ENCODE measurements at regions not wholly inside any gene's neighbourhood (a gene's known extent, or its start where the extent isn't known, plus 50 kb on each side); places are given as distances from the start of the nearest gene placed in this dataset.

DNA sequence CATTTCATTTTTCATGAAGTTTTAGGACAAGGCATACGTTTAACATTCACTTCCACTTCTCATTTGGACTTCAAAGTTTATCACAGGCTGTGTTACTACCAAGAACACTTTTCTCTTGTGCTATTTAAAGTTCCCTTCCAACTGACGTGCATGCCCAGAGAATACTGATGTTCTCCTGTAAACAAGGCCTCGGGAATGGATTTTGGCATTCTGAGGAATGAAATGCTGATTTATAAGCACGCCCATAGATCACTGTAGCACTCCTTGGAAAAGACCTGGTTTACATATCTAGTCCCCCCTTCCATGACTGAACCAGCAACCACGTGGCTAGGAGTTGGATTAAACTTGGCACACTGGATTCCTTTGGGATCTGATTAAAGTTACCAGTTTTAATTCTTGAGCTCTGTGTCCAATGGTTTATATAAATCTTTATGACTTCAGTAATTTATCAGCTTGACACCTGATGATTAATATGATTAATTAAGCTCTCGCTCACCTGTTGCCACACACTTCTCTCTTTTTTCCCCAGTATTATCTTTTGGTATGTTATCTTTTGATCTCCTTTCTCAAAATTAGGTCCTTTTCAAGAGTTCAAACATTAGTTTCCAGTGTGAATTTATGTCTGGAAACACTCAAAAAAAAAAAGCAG lies 122.4 kb upstream of the HAND2 start:
- TF ChIP-seq CTCF (IDR thresholded peaks at IDR 0.05) (no peak), POLR2A (IDR thresholded peaks at IDR 0.05) (no peak)
- no peaks in the 10 kb centered on the region for H3K27me3 ChIP-seq
- H3K27ac ChIP-seq = no peak overlapping the region
- H3K9me3 ChIP-seq = no peaks in the 10 kb centered on the region
- 34% methylated on average over 6 of the region's 6 CpGs for WGBS (ENCODE audit: insufficient coverage, low coverage, low lambda C conversion rate, missing lambda C conversion rate)
- intact Hi-C loops (cut with DNase I) = no loop called here
- H3K4me3 ChIP-seq = no peak overlapping the region
- H3K4me1 ChIP-seq = no peaks in the 10 kb centered on the region
- no peak for DNase-seq
- no peaks in the 10 kb centered on the region for H3K36me3 ChIP-seq
- no peak for ATAC-seq

DNA sequence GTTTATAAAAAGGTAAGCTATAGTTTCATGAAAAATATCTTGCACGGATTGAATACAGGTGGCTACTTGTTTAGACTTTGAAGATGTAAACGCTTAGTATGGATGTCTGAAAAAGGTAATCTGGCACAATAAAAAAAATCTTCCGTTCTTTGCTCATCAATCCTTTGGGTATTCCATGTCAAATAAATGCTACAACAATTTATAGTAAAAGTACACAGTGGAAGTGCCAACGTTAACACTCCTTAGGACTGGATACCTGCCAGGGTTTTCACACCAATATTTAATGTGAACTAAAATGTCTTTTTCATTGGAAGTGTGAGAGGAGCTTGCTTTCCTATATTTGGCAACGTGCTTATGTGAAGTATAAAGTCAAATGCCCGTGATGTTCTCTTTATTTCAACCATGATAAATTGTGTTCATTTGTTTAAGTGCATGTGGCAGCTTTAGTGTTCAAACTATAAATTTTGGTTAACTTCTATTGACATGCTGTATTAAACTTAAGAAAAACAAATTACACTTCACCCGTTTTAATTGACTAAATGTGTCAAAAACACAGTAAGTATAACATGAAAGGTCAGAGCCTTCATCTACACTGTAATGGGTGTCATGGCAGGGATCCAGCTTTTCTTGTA lies 121.7 kb upstream of the HAND2 start:
- Histone ChIP-seq H3K4me3 (no peak overlapping the region), H3K27ac (no peak overlapping the region), H3K36me3 (no peaks in the 10 kb centered on the region), H3K4me1 (no peaks in the 10 kb centered on the region), H3K9me3 (no peaks in the 10 kb centered on the region), H3K27me3 (no peaks in the 10 kb centered on the region)
- intact Hi-C loops (cut with DNase I) = no loop called here
- ATAC-seq (no peak), DNase-seq (no peak)
- TF ChIP-seq POLR2A (IDR thresholded peaks at IDR 0.05) = no peak
- TF ChIP-seq CTCF (IDR thresholded peaks at IDR 0.05) = no peak
- WGBS (ENCODE audit: insufficient coverage, low coverage, low lambda C conversion rate, missing lambda C conversion rate) = 45% methylated on average over 7 of the region's 7 CpGs

- Histone ChIP-seq H3K9me3 (no peaks in the 10 kb centered on the region), H3K36me3 (no peaks in the 10 kb centered on the region), H3K4me3 (no peak overlapping the region), H3K27ac (no peak overlapping the region), H3K4me1 (no peaks in the 10 kb centered on the region), H3K27me3 (no peaks in the 10 kb centered on the region)
- TF ChIP-seq CTCF (IDR thresholded peaks at IDR 0.05) (no peak), POLR2A (IDR thresholded peaks at IDR 0.05) (no peak)
- intact Hi-C loops (cut with DNase I) = no loop called here
- WGBS (ENCODE audit: insufficient coverage, low coverage, low lambda C conversion rate, missing lambda C conversion rate) = 67% methylated on average over 4 of the region's 4 CpGs
- no peak for DNase-seq
- ATAC-seq = no peak
Measured at GRCh38 chr4:173647902-173648301, 117.9 kb upstream of the HAND2 start.

DNA sequence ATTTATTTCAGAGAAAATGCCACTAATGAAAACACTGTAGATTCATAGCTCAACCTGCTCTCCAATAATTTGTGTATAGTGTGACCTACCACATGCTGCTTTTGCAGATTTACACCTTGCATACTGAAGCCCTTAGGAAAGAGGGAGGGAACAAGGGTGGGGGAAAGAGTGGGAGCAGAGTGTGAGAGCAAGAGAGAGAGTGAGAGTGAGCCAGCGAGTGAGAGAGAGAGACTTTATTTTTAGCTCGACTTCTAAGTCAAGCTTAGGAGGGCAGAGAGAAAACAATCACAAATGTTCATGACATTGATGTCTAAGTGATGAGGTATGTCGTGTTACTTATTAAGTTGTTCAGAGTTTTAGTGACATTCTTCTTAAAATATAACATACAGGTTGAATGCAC lies 112.5 kb upstream of the HAND2 start:
- no peak for DNase-seq
- no peak for TF ChIP-seq POLR2A (IDR thresholded peaks at IDR 0.05)
- no peak for TF ChIP-seq CTCF (IDR thresholded peaks at IDR 0.05)

More for the DNA sequence above, 112.5 kb upstream of the HAND2 start:
- no peak for ATAC-seq
- Histone ChIP-seq H3K9me3 (no peaks in the 10 kb centered on the region), H3K27ac (no peak overlapping the region), H3K4me3 (no peak overlapping the region), H3K27me3 (no peaks in the 10 kb centered on the region), H3K36me3 (no peaks in the 10 kb centered on the region), H3K4me1 (no peaks in the 10 kb centered on the region)
- intact Hi-C loops (cut with DNase I) = no loop called here
- WGBS (ENCODE audit: insufficient coverage, low coverage, low lambda C conversion rate, missing lambda C conversion rate) = 20% methylated on average over 3 of the region's 3 CpGs

Measured in right lobe of liver (tissue), 6 donors.